ENCODE measurements at regions not wholly inside any gene's neighbourhood (a gene's known extent, or its start where the extent isn't known, plus 50 kb on each side); places are given as distances from the start of the nearest gene placed in this dataset.

DNA sequence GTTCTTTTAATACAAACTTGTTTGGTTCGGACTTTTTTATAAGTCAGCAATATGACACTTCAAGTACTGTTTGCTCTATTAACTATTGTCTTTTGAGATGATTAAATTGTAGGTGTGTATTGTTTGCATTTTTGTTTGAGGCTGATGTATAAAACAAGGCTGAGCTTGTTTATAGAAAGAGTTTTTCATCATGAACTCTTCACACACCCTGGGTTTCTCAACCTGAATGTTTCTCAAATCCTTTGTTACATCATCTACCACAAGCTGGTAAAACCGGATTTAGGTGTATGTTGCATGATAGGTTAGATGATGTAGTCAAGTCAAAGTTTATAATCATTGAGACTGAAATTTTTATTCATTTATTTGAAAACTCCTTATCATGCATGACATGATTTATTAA is 335.2 kb upstream of the LRATD1 start:
- TF ChIP-seq CTCF (IDR thresholded peaks at IDR 0.05), result no peak
- intact Hi-C loops (cut with DNase I; ENCODE audit: low total_unique reads), result no loop called here
- no peak overlapping the region for H3K4me3 ChIP-seq
- H3K4me1 ChIP-seq, result no peaks in the 10 kb centered on the region
- DNase-seq, result no peak
- H3K9me3 ChIP-seq, result no peaks in the 10 kb centered on the region
- no peak overlapping the region for H3K27ac ChIP-seq
- no peaks in the 10 kb centered on the region for H3K27me3 ChIP-seq
- H3K36me3 ChIP-seq, result no peaks in the 10 kb centered on the region

- intact Hi-C loops (cut with DNase I; ENCODE audit: low total_unique reads), result no loop called here
- DNase-seq, result no peak
- no peak for TF ChIP-seq CTCF (IDR thresholded peaks at IDR 0.05)
Observed at GRCh38 chr2:14297906-14298305, 334.6 kb upstream of the LRATD1 start.

GRCh38 chr2:14301331-14301730 is 331.2 kb upstream of the LRATD1 start:
- no peak for DNase-seq
- Histone ChIP-seq H3K9me3 (no peaks in the 10 kb centered on the region), H3K27me3 (no peaks in the 10 kb centered on the region), H3K36me3 (no peaks in the 10 kb centered on the region), H3K27ac (no peak overlapping the region), H3K4me1 (no peaks in the 10 kb centered on the region), H3K4me3 (no peak overlapping the region)
- TF ChIP-seq CTCF (IDR thresholded peaks at IDR 0.05), result no peak
- intact Hi-C loops (cut with DNase I; ENCODE audit: low total_unique reads), result no loop called here

More at GRCh38 chr2:14297906-14298305, 334.6 kb upstream of the LRATD1 start:
- H3K9me3 ChIP-seq, result no peaks in the 10 kb centered on the region
- no peak overlapping the region for H3K4me3 ChIP-seq
- no peaks in the 10 kb centered on the region for H3K36me3 ChIP-seq
- H3K27me3 ChIP-seq, result no peaks in the 10 kb centered on the region
- H3K4me1 ChIP-seq, result no peaks in the 10 kb centered on the region
- H3K27ac ChIP-seq, result no peak overlapping the region

GRCh38 chr2:14303366-14304115 is 329.0 kb upstream of the LRATD1 start:
- intact Hi-C loops (cut with DNase I; ENCODE audit: low total_unique reads), result no loop called here
- TF ChIP-seq CTCF (IDR thresholded peaks at IDR 0.05), result no peak
- no peak for DNase-seq
- Histone ChIP-seq H3K4me1 (no peaks in the 10 kb centered on the region), H3K9me3 (no peaks in the 10 kb centered on the region), H3K27me3 (no peaks in the 10 kb centered on the region), H3K36me3 (no peaks in the 10 kb centered on the region), H3K27ac (no peak overlapping the region), H3K4me3 (no peak overlapping the region)

DNA sequence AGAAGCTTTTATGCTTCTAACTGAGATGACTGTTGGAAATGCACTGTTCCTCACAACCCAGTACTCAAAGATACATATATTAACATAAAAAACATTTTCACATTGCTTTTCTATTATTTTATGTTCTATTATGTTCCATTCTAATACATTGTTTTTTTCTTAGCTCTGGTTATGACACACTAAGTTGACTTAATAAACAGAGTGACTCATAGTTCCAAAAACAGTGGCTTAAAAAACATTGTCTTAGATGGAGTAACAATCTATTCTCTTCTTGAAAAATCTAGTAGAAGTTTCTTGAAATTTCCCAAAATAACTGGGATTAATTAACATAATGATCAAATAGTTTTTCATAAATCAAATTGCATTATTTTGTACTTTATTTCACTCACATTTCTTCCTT is 328.2 kb upstream of the LRATD1 start:
- Histone ChIP-seq H3K27me3 (no peaks in the 10 kb centered on the region), H3K27ac (no peak overlapping the region), H3K36me3 (no peaks in the 10 kb centered on the region), H3K9me3 (no peaks in the 10 kb centered on the region), H3K4me3 (no peak overlapping the region), H3K4me1 (no peaks in the 10 kb centered on the region)
- TF ChIP-seq CTCF (IDR thresholded peaks at IDR 0.05), result no peak
- DNase-seq, result no peak
- intact Hi-C loops (cut with DNase I; ENCODE audit: low total_unique reads), result no loop called here

Data from tibial artery (tissue), 4 donors.